ENCODE measurements at regions not wholly inside any gene's neighbourhood (a gene's known extent, or its start where the extent isn't known, plus 50 kb on each side); places are given as distances from the start of the nearest gene placed in this dataset.

GRCh38 chr1:23615423-23615822 lies 56.1 kb upstream of the ID3 start:
- no peak for DNase-seq (ENCODE audit: low spot score)

GRCh38 chr1:23614032-23614660 lies 54.8 kb upstream of the ID3 start:
- DNase-seq (ENCODE audit: low spot score), result no peak

- DNase-seq (ENCODE audit: low spot score), result no peak
Observed at GRCh38 chr1:23613191-23614031, 54.1 kb upstream of the ID3 start.

GRCh38 chr1:23611601-23612327 lies 52.5 kb upstream of the ID3 start:
- DNase-seq (ENCODE audit: low spot score), result no peak

- no peak for DNase-seq (ENCODE audit: low spot score)
Observed at GRCh38 chr1:23610677-23611076, 51.4 kb upstream of the ID3 start.

- DNase-seq (ENCODE audit: low spot score), result no peak
Observed at GRCh38 chr1:23609971-23610370, 50.7 kb upstream of the ID3 start.
